Activated T-cell treated with anti-CD3 and anti-CD28 coated beads for 24 hours (primary cell): ENCODE measurements at regions not wholly inside any gene's neighbourhood (a gene's known extent, or its start where the extent isn't known, plus 50 kb on each side); places are given as distances from the start of the nearest gene placed in this dataset.
"Not testable (repeated sequence)": the region's sequence is repeated elsewhere in the genome, so short reads cannot be mapped to it uniquely, and the experiment has no call there.

Experiments used
- DNase-seq: peaks from one replicate; pipeline ENCODE4 v3.0.0-alpha.2; 2020; ENCODE audit warnings: low read depth

DNA sequence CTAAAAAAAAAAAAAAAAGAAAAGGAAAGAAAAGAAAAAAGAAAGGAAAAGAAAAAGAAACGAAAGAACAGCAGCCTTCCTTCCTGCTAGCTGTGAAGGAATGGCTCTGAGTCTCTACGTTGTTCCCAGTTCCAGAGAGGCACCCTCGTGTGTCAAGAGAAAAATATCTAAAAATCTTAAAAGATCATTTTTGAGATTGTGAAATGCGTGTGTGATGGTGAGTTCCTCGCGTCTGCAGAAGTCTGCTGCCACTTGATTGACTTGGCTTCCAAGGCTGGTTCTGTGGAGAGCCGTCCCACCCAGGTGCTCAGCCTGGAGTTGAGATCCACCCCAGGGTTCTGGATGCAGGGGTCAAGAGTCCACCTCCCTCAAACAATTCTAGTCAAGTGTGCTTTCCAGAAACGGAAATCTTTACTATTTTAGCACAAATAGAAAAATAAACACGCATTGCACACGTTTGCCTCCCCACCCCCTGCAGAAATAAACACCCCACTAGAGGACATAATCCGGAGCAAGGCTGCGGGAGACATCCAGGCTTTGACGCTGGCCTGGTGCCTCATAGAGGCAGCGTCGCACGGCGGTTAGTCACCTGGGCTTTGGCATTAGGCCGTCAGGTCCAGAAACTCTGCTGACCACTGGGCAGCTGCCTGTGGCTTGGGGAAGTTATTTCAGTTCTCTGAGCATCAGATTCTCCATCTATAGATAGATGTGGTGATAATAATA, 265.4 kb downstream of the FAM43A start:
- DNase-seq: no peak

DNA sequence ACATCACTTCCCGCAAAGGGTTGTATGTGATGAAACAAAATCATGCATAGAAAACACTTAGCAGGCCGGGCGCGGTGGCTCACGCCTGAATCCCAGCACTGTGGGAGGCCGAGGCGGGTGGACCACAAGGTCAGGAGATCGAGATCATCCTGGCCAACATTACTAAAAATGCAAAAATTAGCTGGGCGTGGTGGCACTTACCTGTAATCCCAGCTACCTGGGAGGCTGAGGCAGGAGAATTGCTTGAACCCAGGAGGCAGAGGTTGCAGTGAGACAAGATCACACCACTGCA, 265.9 kb downstream of the FAM43A start:
- DNase-seq: not testable (repeated sequence)

DNA sequence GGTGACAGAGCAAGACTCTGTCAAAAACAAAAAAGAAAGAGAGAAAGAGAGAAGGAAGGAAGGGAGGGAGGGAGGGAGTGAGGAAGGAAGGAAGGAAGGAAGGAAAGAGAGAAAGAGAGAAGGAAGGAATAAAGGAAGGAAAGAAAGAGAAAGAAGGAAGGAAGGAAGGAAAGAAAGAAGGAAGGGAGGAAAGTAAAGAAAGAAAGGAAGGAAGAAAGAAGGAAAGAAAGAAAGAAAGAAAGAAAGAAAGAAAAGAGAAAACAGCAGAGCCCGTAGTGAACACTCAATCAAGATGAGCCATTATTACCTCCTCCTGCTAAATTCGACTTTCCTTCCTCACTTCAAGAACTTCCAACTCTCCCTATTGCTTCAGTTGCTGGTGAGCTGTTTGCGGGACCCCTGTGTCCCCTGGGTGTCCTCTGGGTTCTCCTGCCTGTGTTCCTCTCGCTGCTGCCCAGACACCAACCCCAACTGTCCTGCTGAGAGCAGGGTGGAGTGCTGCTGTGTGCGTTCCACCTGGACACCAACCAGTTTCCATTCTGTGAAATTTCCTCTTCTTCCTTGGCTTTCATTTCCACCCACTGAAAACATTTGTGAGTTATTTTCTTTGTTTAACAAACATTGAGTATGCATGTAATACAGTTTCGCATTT, 266.4 kb downstream of the FAM43A start:
- no peak for DNase-seq

DNA sequence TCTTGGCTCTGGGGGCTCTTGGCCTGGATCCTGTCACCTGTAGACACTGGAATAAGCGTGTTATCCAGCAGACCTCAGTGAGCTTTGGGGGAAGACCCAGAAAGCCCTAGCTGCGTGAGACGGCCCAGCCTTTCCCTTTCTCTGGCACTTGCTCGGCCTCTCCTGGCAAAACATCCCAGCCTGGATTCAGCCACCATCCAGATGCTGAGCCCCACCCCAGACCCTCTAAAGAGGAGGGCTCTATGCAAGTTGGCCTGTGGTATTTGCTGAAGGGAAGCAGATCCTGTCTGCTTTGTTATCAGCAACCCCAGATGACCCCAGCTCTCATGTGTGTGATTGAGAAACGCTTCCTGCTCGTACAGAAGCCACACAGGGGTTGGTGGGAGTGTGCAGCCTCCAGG, 267.2 kb downstream of the FAM43A start:
- DNase-seq: no peak

DNA sequence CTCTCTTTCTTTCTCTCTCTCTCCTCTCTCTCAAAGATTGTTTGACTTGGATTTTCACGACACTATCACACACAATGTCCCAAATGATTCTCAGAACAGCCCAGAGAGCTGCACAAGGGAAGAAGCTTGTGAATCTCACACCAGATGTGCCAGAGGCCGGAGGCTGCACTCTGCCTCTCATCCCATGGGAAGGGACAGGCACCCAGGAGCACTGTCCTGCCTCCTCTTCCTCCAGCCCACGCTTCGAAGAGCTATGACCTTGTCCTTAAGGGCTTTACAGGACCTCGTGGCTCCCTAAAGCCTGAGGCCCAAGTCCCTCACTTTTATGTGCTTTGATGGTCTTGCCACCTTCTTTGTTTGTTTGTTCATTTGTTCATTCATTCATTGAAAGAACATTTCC, 267.6 kb downstream of the FAM43A start:
- no peak for DNase-seq

DNA sequence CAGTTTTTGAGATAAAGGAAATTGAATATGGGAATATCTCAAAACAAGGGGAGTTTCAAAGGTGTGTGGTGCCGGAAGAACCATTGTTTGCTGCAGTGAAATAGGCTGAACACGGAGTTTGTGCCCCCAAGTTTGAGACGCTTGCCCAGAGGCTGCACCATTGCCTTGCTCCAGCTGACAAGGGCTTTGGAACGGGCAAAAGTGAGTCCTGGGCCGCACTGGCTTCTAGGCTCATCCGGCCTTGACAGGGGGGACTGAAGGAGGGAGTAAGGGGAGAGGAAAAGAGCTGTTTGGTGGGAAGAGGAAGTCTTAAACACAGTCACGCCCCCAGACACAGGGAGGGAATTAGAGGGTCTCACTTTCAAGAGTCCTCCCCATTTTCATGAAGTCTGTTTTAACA, 269.9 kb downstream of the FAM43A start:
- no peak for DNase-seq

DNA sequence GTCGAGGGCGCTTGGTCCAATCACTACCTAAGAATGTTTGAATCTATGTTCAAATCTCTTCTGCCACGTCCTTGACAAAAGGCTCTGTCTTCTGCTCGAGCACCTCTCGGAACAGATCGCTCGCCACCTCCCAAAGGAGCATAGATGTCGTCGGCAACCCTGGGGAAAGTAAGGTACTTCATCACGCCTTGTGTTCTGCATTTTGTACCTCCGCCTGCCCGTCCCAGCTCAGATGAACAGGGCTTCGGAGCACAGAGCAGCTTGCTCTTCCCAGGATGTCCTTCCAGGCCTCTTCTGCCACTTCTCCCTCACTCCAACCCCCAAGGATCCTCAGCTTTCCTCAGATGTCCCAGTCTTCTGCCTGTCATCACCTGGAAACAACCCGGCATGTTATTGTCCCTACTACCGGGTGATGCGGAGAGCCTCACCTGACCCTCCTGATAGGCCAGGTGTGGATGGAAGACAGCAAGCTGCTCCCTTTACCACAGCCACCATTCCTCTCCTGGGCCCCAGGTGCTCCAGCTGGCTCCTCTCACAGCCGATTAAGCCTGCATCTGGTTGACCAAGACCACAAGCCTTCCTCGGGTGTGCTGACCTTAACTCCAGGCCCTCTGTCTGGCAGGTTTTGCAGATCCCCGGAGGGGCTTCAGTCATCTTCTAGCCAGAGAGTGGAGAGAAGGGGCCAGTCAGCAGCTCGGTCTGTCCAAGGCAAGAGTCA, 270.5 kb downstream of the FAM43A start:
- no peak for DNase-seq

DNA sequence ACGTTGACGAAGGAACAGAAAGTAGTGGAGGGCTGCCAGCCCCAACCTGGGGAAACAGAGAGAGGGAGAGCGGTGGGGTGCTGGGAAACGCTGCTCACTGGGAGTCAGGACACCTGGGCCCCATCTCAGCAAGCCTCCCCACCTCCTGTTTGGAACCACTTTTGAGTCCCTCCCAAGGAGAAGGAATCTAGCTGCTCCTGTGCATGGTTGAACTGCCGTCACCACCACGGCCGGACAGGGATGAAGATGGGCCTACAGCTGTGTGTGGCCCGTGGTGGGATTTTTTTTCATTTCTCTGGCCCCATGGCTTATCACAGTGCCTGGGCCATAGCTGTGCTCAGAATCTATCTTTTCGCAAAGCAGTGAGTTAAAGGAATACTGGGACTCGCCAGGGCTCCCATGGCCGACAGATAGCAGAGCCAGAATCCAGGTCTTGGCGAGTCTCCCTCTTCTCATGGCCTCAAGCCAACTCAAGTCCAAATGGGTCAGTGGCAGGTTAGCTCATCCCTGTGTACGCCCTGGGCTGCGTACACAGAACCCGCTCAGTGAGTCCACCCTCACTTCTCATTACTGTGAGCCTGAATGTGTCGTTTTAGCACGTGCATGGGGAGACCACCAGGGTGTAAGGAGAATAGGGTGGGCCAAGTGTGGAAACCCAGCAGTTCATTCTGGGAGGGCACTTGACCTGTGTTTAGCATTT, 271.2 kb downstream of the FAM43A start:
- no peak for DNase-seq

DNA sequence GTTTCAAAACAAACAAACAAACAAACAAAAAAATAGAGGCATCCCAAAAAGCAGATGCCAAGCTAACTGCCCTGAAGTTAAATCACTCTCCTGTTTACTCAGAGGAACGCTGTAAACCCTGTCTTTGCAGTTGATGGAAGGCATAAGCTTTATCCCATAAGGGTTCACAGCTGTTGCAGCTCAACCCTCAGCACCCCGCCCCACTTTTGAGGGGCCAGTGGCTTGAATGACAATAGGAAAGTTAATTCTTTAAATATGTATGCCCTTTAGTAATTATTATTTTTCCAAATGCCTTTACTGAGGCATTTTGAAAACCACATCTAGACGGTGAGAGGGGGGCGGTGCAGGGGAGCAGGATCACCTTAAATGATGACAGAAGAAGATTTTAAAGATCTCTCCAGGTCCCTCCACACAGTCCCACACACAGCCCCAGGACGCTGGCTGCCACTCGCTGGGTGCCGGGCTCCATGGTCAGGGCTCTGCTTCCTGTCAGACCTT, 272.1 kb downstream of the FAM43A start:
- DNase-seq: no peak

DNA sequence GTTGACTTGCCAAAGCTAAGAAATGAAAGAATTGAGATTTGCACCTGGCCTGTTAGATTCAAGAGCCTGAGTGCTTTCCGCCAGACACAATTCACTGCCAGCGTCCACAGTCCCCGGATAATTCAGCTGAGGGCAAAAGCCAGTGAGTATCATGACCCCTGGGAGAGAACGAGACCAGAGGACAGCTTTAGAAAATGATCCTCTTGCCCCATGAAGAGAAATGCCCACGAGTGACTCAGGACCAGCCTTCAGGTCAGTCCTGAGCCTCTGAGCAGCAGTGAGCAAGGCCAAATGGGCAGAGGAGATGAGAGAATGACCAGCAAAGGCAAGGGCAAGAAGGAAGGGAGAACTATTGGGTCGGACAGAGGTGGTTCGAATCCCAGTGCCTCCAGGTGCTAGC, 273.5 kb downstream of the FAM43A start:
- no peak for DNase-seq

DNA sequence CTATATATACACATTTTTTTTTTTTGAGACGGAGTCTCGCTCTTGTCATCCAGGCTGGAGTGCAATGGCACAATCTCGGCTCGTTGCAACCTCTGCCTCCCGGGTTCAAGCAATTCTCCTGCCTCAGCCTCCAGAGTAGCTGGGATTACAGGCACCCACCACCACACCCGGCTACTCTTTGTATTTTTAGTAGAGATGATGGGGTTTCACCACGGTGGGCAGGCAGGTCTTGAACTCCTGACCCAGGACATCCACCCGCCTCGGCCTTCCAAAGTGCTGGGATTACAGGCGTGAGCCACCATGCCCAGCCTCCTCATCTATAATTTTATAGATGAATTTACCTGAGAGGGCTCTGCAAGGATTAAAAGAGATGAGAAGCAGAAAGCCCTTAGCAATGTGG, 274.0 kb downstream of the FAM43A start:
- not testable (repeated sequence) for DNase-seq

DNA sequence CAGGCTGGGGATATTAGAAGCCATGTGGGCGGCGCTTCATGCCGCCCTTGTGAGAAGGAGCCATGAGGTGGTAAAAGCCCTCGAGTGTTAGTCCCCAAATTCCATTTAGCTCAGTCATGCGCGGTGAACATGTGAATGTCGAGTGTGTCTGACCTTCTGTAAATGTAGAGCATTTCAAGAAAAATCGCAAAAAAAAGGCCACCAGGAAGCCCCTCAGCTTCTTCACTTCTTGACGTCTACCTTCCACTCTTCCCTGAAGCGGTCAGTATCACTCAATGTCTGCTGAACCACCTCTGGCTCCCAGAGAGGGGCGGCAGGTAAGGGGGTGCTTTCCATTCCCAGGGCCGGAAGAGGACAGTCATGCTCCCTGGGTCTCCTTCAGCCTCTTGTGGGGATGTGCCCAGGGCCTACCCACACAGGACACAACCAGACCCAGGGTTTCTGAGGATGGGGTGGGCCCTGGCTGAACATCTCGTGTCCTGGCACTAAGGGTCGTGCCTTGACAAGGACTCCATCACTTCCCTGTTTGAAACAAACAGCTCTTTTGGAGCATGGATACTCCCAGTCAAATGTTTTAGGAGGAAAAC, 274.9 kb downstream of the FAM43A start:
- DNase-seq: no peak

DNA sequence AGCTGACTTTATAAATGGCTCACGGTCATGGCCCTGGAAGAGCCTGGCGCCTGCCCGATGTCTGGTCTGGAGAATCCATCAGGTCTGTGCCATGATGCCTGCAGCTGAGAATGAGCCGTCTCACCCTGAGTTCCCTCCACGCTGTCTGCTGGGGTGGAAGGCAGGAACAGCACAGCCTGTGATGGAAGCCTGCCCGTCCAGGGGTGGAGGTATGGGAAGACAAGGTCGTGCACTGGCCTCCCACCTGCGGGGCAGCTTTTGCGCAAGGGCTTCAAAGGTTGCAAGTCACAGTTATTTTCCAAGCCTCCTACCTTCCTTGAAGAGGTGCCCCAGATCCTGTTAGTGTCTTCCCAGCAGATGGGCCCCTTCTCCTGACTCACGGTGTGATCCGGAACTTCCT, 275.5 kb downstream of the FAM43A start:
- no peak for DNase-seq

DNA sequence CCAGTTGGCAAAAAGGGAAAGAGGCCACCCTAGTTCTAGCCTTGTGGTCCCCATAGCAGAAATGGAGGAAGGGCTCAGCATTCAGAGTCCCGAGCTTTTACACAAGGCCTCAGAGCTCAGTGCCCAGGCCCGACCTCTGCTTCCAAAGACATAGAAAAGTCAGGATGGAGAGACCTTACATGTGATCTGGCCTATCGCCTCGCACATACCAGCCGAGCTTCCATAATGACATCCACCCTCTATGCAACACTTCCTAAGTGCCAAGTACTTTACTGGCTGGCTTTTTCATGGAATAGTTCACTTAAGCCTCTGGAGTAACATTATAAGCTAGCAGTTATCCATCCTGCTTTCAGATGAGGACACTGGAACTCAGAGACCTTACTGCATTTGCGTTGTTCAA, 275.9 kb downstream of the FAM43A start:
- DNase-seq: no peak

DNA sequence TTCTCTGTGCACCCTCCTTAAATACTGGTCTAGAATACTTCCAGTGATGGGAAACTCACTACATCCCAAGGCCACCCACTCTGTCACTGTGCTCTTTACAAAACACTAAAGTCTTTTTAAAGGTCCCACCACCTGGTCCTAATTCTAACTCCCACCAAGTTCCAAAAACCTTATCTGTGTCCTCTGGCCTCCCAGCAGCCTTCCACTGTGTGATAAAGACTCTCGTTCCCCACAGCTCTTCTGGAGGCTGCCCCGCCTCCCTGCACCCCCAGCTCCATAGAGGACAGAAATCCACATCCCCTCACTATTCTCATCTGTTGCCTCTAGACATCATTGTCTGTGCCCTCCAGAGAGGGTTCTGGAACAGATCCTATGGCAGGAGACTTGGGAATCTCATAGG, 276.4 kb downstream of the FAM43A start:
- DNase-seq: no peak

DNA sequence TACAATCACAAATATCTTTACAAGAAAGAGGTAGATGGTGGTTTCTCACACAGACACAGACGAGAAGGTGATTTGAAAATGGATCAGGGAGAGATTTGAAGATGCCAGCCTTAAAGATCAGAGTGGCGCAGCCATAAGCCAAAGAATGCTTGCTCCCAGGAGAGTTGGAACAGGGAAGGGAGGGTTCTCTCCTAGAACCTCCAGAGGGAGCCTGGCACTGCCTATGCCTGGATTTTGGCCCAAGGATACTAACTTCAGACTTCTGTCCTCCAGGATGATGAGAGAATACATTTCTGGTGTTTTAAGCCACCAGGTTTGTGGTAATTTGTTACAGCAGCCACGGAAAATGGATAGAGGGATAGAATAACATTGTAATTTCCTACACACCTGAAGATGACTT, 279.1 kb downstream of the FAM43A start:
- no peak for DNase-seq

DNA sequence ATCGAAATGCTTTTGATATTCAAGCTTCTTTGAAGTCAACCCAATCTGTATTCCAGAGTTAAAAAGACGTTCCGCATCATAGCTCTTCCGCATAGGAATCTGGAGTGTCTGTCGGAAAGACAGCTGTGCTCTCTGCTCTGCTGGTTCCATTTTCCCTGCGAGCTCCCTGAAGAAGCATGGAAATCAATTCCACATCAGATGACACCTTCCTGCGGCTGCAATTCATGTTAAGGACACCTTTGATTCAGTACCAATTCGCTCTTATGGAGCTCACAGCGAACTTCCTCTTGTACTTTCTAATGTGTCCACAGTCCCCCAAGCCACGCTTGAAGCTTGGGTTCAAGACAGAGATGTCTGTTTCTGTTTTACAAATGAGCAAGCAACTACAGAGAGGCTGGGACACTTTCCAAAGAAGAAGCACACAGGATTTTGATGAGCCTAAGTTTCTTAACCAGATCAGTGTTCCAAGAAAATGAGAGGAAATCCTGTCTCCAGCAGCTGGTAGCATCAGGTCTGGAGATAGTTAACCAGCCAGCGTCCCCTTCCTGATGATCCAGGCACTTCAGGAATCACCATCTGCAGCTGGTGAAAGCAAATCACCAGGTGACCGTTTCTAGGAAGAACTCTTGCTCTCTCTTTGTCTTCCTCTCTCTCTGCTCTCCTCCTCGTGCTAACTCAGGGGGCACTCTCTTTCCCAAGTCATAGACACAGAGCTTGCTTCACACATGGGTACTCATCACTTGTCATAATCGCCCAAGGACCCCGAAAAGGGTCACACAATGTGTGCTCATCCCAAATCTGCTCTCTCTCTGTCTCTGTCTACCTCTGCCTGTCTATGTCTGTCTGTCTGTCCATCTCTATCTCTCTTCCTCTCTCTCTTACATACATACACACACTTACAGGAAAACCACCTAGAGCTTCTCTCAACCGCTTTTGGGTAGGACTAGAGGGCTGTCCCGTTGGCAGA, 281.8 kb downstream of the FAM43A start:
- no peak for DNase-seq

DNA sequence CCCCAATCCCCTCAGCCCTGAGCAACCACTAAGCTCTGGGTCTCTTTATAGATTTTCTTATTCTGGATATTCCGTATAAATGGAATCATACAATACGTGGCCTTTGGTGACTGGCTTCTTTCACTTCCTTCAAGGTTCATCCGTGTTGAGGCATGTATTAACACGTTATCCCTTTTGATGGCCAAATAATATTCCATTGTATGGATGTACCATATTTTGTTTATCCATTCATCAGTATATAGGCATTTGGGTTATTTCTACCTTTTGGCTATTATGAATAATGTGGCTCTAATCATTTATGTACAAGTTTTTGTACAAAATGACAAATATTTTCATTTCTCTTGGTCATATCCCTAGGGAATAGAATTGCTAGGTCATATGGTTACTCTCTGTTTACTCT, 284.4 kb downstream of the FAM43A start:
- DNase-seq: no peak

DNA sequence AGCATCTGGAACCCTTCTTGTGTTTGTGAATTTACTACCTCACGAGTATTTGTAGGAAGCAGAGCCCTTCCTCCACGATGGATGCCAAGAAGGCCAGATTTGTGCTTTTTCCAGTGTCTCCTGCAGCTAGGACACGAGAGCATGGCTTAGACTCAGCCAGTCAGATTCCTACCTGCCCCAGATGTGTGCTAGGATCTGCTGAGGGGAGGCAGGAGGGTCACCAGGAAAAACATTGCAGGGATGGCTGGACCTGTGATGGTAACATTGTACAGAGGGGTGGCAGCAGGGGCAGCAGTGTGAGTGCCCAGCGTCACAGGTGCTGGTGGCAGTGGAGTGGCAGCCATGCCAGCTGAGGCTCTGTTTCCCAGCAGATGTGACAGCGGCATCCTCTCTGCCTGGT, 285.3 kb downstream of the FAM43A start:
- DNase-seq: no peak

DNA sequence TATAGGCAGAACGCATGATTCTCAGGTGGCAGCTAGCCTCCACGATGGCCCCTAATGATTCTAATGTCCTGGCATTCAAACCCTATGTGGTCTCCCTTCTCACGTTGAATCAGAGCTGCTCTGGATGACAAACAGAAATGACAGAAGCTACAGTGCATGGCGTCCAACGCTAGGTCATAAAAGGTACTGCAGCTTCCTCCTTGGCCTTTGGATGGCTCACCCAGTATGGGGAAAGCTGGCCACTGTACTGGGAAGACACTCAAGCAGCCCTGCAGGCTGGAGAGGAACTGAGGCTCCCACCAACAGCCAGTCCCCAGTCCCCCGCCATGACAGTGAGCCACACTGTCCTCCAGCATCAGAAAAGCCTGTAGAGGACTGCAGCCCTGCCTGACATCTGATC, 286.3 kb downstream of the FAM43A start:
- DNase-seq: no peak

DNA sequence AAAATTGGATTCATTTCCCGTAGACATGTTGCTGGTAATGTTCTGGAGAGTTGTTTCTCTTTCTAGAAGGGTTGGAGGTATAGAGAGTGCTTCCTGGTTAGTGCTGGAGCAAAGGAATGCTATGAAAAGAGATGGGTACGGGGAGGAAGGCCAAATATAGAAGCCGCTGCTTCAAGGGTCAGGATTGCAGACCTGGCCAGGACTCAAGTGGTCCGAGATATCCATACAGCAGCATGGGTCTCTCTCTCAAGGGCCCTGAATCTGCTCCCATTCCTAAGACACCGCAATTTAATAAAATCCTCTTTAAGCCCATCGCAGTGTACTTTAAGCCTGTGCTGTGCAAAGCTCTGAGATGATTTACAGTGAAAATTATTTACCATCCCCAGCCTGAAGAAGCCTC, 287.0 kb downstream of the FAM43A start:
- no peak for DNase-seq
